ENCODE measurements at regions not wholly inside any gene's neighbourhood (a gene's known extent, or its start where the extent isn't known, plus 50 kb on each side); places are given as distances from the start of the nearest gene placed in this dataset.

DNA sequence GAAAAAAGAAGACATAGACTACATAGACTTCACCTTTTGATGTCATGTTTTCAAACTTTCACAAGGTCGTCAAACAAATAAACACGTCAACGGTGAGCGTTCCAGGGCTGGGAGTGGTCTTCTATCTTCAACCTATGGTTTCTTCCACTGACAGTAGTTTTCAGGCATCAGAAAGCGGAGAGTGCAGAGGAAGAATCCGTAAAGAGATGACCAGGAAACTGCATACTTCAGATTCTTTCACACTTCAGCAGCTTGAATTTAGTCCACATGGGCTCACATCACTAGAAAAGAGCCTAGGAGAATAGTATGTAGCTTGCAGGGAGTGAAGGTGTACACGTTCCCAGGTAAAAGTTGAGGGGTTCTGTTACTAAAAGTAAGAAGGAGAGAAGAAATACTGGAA, 58.5 kb downstream of the NPY1R start:
- H3K36me3 Mint-ChIP-seq (ENCODE audit: low read depth), result no peaks in the 10 kb centered on the region
- no peak overlapping the region for H3K4me3 Mint-ChIP-seq
- peaks cover 21% of the 10 kb centered on the region for H3K4me1 Mint-ChIP-seq
- no peak for DNase-seq
- no peaks in the 10 kb centered on the region for H3K9me3 Mint-ChIP-seq
- H3K27ac Mint-ChIP-seq, result no peak overlapping the region
- TF ChIP-seq, protein P1, sequence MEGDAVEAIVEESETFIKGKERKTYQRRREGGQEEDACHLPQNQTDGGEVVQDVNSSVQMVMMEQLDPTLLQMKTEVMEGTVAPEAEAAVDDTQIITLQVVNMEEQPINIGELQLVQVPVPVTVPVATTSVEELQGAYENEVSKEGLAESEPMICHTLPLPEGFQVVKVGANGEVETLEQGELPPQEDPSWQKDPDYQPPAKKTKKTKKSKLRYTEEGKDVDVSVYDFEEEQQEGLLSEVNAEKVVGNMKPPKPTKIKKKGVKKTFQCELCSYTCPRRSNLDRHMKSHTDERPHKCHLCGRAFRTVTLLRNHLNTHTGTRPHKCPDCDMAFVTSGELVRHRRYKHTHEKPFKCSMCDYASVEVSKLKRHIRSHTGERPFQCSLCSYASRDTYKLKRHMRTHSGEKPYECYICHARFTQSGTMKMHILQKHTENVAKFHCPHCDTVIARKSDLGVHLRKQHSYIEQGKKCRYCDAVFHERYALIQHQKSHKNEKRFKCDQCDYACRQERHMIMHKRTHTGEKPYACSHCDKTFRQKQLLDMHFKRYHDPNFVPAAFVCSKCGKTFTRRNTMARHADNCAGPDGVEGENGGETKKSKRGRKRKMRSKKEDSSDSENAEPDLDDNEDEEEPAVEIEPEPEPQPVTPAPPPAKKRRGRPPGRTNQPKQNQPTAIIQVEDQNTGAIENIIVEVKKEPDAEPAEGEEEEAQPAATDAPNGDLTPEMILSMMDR (IDR thresholded peaks at IDR 0.05), result no peak
- H3K27me3 Mint-ChIP-seq (ENCODE audit: low read depth, poor library complexity), result peaks cover 4% of the 10 kb centered on the region

DNA sequence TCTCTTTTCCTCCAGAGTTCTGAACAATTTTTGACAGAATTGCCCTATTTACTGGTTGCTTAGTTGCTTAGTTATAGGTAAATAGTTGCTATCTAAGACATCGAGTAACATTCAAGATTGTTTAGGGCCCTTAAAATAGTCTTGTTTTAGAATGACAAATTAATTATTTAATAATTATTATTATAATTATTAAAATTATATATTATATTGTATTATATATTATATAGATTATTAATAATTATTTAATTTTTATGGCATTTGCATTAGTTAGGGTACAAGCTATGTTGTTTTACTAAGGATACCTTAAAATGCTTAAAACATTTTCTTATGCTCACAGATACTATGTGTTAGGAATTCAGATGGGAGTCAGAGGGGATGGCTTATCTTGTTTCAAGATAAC, 59.2 kb downstream of the NPY1R start:
- Mint-ChIP-seq H3K36me3 (ENCODE audit: low read depth) (no peaks in the 10 kb centered on the region), H3K27ac (no peak overlapping the region), H3K4me3 (no peak overlapping the region), H3K9me3 (no peaks in the 10 kb centered on the region), H3K27me3 (ENCODE audit: low read depth, poor library complexity) (peaks cover 4% of the 10 kb centered on the region), H3K4me1 (peaks cover 25% of the 10 kb centered on the region)
- TF ChIP-seq, protein P1 (IDR thresholded peaks at IDR 0.05), result no peak
- no peak for DNase-seq

DNA sequence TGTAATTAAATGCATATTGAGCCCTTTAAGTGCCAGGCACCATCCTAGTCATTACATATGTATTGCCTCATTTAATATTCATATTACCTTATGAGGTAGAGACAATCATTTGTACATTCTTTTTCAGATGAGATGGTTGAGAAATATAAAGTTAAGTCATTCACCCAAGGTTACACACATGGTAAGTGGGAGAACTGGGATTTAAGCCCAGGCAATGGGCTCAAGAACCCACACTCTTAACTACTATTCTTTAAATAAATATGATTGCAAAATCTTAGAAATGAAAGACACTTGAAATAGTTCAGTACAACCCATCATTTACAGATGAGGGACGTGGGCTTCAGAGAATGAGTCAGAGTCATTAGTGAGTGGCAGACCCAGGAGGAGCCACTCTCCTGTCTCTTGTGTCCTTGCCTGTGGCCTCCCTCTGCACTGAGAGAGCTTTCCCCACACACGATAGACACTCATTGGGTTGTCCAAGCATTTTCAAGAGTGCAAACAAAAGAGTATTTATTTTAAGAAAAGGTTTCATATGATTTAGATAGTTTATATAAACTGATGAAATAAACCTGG, 60.8 kb downstream of the NPY1R start:
- TF ChIP-seq, protein P1 (IDR thresholded peaks at IDR 0.05), result no peak
- peaks cover 30% of the 10 kb centered on the region for H3K4me1 Mint-ChIP-seq
- H3K4me3 Mint-ChIP-seq, result no peak overlapping the region

DNA sequence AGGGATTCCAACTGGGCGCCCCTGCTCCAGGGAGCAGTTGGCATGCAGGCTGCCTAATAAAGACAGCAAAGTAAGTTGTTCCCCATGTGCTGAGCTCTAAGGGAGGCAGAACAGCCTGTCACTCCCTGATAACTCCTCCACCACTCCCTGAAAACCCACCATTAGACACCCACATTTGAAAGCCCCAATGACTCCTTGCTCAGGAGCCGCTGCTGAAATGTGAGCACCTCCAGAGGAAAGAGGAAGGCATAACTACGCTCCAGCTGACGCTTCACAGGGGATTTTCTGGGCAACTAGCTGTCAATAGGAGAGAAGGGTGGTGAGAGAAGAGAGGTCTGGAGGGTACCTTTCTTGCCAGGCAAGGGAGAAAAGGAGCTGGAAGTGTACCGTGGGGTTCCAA, 62.5 kb downstream of the NPY1R start:
- Mint-ChIP-seq H3K27ac (peak overlapping the region; percentile 85), H3K9me3 (no peaks in the 10 kb centered on the region), H3K27me3 (ENCODE audit: low read depth, poor library complexity) (peaks cover 6% of the 10 kb centered on the region), H3K4me1 (peaks cover 35% of the 10 kb centered on the region), H3K4me3 (peak overlapping the region; percentile 1), H3K36me3 (ENCODE audit: low read depth) (no peaks in the 10 kb centered on the region)
- peak; percentile 16 for DNase-seq
- TF ChIP-seq, protein P1 (IDR thresholded peaks at IDR 0.05), result no peak

More for the DNA sequence above, 60.8 kb downstream of the NPY1R start:
- no peaks in the 10 kb centered on the region for H3K9me3 Mint-ChIP-seq
- no peak overlapping the region for H3K27ac Mint-ChIP-seq
- DNase-seq, result no peak
- H3K27me3 Mint-ChIP-seq (ENCODE audit: low read depth, poor library complexity), result peaks cover 4% of the 10 kb centered on the region
- no peaks in the 10 kb centered on the region for H3K36me3 Mint-ChIP-seq (ENCODE audit: low read depth)

DNA sequence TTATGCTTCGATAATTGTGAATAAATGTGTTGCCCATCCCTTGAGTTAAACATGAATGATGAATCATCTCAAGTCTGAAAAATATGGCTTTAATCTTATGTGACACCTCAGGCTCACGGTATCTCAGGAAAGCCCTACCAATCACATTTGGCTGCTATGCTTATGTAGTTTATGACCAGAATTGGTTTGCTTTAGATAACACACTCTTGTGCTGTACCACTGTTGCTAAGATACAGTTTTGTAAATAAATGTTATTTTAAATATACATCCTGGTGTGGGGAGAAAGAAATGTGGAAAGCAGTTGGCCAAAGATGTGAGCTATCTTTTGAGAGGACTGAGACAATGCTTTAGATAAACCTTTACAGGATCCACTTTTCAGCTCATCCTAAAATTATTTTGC, 63.2 kb downstream of the NPY1R start:
- peaks cover 35% of the 10 kb centered on the region for H3K4me1 Mint-ChIP-seq

DNA sequence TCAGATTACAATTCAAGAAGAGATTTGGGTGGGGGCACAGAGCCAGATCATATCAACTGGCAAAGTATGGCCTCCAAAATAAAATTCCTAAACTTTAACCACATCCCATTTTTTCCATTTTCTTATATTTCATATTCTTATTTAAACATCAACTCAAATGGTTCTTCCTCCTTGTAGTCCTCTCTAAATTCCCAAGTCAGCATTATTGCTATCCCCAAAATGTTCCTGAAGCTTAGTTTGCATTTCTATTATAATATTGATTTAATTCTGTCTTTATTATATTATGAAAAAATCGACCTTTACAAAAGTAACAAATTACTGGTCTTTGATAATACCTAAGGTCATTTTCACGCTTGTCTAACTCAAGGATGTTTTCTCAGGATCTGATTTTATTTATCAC, 67.5 kb downstream of the NPY1R start:
- no peak overlapping the region for H3K27ac Mint-ChIP-seq
- DNase-seq, result no peak
- H3K4me3 Mint-ChIP-seq, result no peak overlapping the region
- peaks cover 31% of the 10 kb centered on the region for H3K4me1 Mint-ChIP-seq
- H3K9me3 Mint-ChIP-seq, result no peaks in the 10 kb centered on the region
- H3K36me3 Mint-ChIP-seq (ENCODE audit: low read depth), result no peaks in the 10 kb centered on the region
- TF ChIP-seq, protein P1 (IDR thresholded peaks at IDR 0.05), result no peak
- H3K27me3 Mint-ChIP-seq (ENCODE audit: low read depth, poor library complexity), result peaks cover 8% of the 10 kb centered on the region

More for the DNA sequence above, 63.2 kb downstream of the NPY1R start:
- Mint-ChIP-seq H3K4me3 (peak overlapping the region; percentile 19), H3K9me3 (no peaks in the 10 kb centered on the region), H3K36me3 (ENCODE audit: low read depth) (no peaks in the 10 kb centered on the region), H3K27ac (peak overlapping the region; percentile 85), H3K27me3 (ENCODE audit: low read depth, poor library complexity) (peaks cover 6% of the 10 kb centered on the region)
- TF ChIP-seq, protein P1 (IDR thresholded peaks at IDR 0.05), result no peak
- no peak for DNase-seq

All from nephron progenitor cell (in vitro differentiated cells).